HEK293T (cell line): ENCODE measurements at regions not wholly inside any gene's neighbourhood (a gene's known extent, or its start where the extent isn't known, plus 50 kb on each side); places are given as distances from the start of the nearest gene placed in this dataset.

Source experiments
- CTCF ChIA-PET: fragments of 350-600 bp; formaldehyde crosslinking; extraction: SDS; loops from one replicate; lab custom pipeline; 2021; ENCODE audit warnings: antibody characterized with exemption, inconsistent platforms; lab: Yijun Ruan, JAX
- POLR2A ChIA-PET: fragments of 350-600 bp; formaldehyde crosslinking; extraction: SDS; loops from one replicate; lab custom pipeline; 2020; ENCODE audit warnings: antibody characterized with exemption, inconsistent platforms; lab: Yijun Ruan, JAX
- DNase-seq: peaks from one replicate; pipeline ENCODE4 v3.0.0; 2012; ENCODE audit warnings: mixed read lengths; ENCODE audit errors: extremely low spot score
- ARNT ChIP-seq: fragments of 450-650 bp; IDR thresholded peaks from 2 replicates; pipeline ENCODE4 v1.6.1; 2017; ENCODE audit warnings: mild to moderate bottlenecking
- BHLHE40 ChIP-seq: fragments of 450-650 bp; IDR thresholded peaks from 2 replicates; pipeline ENCODE4 v1.6.1; 2016; ENCODE audit warnings: mild to moderate bottlenecking, moderate library complexity, borderline replicate concordance
- CTBP1 ChIP-seq: fragments of 450-650 bp; IDR thresholded peaks from 2 replicates; pipeline ENCODE4 v1.6.1; 2016; ENCODE audit warnings: borderline replicate concordance
- ELF4 ChIP-seq: fragments of 450-650 bp; IDR thresholded peaks from 2 replicates; pipeline ENCODE4 v1.6.1; 2017; ENCODE audit warnings: antibody characterized with exemption
- FOXA1 ChIP-seq: fragments of 450-650 bp; IDR thresholded peaks from 2 replicates; pipeline ENCODE4 v1.6.1; 2016; ENCODE audit warnings: mild to moderate bottlenecking
- FOXK2 ChIP-seq: fragments of 450-650 bp; IDR thresholded peaks from 2 replicates; pipeline ENCODE4 v1.6.1; 2016; ENCODE audit warnings: mild to moderate bottlenecking
- FOXM1 ChIP-seq: fragments of 450-650 bp; IDR thresholded peaks from 2 replicates; pipeline ENCODE4 v1.6.1; 2017; ENCODE audit warnings: mild to moderate bottlenecking, borderline replicate concordance
- HDGF ChIP-seq: fragments of 450-650 bp; IDR thresholded peaks from 2 replicates; pipeline ENCODE4 v1.6.1; 2017; ENCODE audit warnings: antibody characterized with exemption, borderline replicate concordance
- L3MBTL2 ChIP-seq: fragments of 450-650 bp; conservative IDR thresholded peaks from 2 replicates; pipeline ENCODE4 v1.6.1; 2016; ENCODE audit warnings: mild to moderate bottlenecking
- LEF1 ChIP-seq: fragments of 450-650 bp; IDR thresholded peaks from 2 replicates; pipeline ENCODE4 v1.6.1; 2017; ENCODE audit warnings: mild to moderate bottlenecking, borderline replicate concordance
- NFRKB ChIP-seq: fragments of 450-650 bp; IDR thresholded peaks from 2 replicates; pipeline ENCODE4 v1.6.1; 2016; ENCODE audit warnings: mild to moderate bottlenecking, moderate library complexity
- SP1 ChIP-seq: fragments of 450-650 bp; IDR thresholded peaks from 2 replicates; pipeline ENCODE4 v1.6.1; 2017
- SUZ12 ChIP-seq: fragments of 450-650 bp; IDR thresholded peaks from 2 replicates; pipeline ENCODE4 v1.6.1; 2016; ENCODE audit warnings: mild to moderate bottlenecking
- TARDBP ChIP-seq: fragments of 450-650 bp; IDR thresholded peaks from 2 replicates; pipeline ENCODE4 v1.6.1; 2016
- ZNF384 ChIP-seq: fragments of 450-650 bp; IDR thresholded peaks from 2 replicates; pipeline ENCODE4 v1.6.1; 2016
- TF ChIP-seq, protein P1 (sequence below): fragments of 450-650 bp; IDR thresholded peaks from 2 replicates; pipeline ENCODE4 v1.6.1; 2016

DNA sequence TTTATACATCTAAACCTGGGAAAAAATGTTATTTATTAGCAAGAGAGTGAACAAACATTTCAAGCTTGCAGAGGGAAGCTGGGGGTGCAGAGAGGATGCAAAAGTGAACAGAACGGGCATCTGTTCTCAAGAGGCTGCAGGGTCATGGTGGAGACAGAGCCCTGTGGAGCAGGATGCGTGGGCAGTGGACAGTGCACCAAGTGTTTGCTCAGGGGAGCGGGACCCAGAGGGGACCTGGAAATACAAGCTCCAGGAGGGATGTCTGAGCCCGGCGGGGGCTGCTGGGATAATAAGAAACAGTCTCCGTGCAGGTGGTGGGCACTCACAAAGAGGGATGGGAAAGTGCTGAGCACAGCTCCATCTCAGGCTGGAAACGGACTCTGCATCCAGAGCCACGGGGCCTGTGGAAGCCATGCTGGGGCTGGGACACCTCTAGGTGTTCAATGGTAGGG is 105.3 kb upstream of the SLC45A1 start:
- POLR2A ChIA-PET = no interaction called here
- CTCF ChIA-PET = interaction anchor here (1.5 kb wide), 1 partner anchor 10 kb away, joined by 7 read pairs; no protein-coding TSS in a partner anchor
- no peak for DNase-seq
- TF ChIP-seq ARNT = no peak
- TF ChIP-seq, protein P1, sequence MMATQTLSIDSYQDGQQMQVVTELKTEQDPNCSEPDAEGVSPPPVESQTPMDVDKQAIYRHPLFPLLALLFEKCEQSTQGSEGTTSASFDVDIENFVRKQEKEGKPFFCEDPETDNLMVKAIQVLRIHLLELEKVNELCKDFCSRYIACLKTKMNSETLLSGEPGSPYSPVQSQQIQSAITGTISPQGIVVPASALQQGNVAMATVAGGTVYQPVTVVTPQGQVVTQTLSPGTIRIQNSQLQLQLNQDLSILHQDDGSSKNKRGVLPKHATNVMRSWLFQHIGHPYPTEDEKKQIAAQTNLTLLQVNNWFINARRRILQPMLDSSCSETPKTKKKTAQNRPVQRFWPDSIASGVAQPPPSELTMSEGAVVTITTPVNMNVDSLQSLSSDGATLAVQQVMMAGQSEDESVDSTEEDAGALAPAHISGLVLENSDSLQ = no peak
- no peak for TF ChIP-seq BHLHE40
- no peak for TF ChIP-seq TARDBP
- TF ChIP-seq SP1 = no peak
- no peak for TF ChIP-seq ZNF384
- no peak for TF ChIP-seq LEF1
- TF ChIP-seq FOXM1 = no peak
- TF ChIP-seq CTBP1 = no peak
- TF ChIP-seq L3MBTL2 = no peak

DNA sequence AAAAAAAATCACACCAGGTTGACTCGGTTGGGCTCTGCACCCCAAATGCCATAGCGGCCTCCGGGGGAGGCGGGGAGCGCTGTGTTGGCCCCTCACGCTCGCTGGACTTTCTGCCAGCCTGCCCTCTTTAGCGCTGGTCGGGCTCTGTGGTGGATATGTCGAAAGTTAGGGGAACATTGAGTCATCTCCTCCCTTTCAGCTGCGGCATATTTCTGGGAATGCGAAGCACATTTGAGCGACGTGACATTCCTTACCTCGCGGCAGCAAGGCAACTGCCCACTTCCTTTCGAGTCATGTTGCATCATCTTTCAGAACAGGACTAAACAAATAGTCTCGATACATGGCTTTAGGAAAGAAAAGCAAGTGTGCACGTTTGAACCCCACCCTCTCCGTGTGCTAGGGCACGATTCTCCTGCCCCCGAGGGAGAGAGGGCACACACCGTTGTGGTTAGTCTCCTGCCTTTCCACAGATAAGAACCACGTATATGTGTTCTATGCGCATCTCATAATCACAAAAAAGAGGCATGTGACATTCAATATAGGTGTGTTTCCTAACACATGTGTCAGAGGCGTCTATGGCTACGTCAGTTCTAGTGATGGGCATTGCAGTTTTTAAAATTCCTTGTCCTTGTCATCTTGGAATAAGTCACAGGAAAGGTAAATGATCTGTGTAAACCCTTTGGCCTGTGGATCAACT is 105.9 kb upstream of the SLC45A1 start:
- TF ChIP-seq ARNT (no peak), FOXM1 (no peak), LEF1 (no peak), BHLHE40 (no peak), FOXA1 (no peak), HDGF (no peak), CTBP1 (no peak), SP1 (no peak), TARDBP (no peak)
- POLR2A ChIA-PET = no interaction called here
- CTCF ChIA-PET = interaction anchor here (1.5 kb wide), 1 partner anchor 9 kb away, joined by 7 read pairs; no protein-coding TSS in a partner anchor
- DNase-seq = no peak

DNA sequence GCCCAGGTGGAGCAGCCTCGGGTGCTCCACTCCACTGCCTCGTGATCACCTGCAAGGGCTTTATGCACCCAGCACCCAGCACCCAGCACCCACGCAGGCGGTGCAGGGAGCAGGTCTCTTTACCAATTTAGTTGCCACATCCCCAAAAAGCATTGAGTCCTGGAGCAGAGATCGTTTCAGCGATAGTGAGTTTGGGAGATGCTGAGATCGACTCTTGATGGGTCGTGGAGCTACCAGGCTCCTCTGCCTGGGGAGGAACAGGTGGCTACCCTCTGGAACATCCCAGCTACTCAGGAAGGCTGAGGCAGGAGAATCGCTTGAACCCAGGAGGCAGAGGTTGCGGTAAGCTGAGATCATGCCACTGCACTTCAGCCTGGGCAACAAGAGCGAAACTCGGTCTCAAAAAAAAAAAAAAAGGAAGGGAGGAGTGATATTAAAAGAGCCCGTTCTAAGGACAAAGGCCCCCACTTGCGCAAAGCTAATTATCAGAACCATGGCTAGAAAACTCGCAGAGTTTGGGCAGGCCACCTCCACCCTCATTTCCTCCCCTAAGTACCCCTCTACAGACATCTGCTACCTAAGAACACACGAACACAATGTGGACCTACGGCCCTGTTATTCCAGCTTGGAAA is 106.5 kb upstream of the SLC45A1 start:
- no peak for TF ChIP-seq NFRKB
- TF ChIP-seq L3MBTL2 = no peak
- no peak for TF ChIP-seq FOXM1
- TF ChIP-seq, protein P1 = no peak
- TF ChIP-seq SP1 = no peak
- TF ChIP-seq LEF1 = no peak
- TF ChIP-seq ARNT = no peak
- TF ChIP-seq FOXK2 = no peak
- TF ChIP-seq BHLHE40 = no peak
- no peak for TF ChIP-seq ZNF384
- no peak for TF ChIP-seq TARDBP
- no peak for TF ChIP-seq CTBP1
- no peak for TF ChIP-seq HDGF
- POLR2A ChIA-PET = no interaction called here
- CTCF ChIA-PET = interaction anchor here (0.6 to 1.5 kb wide), 2 partner anchors 9 to 16 kb away, joined by 4 to 7 read pairs; no protein-coding TSS in a partner anchor
- no peak for DNase-seq

DNA sequence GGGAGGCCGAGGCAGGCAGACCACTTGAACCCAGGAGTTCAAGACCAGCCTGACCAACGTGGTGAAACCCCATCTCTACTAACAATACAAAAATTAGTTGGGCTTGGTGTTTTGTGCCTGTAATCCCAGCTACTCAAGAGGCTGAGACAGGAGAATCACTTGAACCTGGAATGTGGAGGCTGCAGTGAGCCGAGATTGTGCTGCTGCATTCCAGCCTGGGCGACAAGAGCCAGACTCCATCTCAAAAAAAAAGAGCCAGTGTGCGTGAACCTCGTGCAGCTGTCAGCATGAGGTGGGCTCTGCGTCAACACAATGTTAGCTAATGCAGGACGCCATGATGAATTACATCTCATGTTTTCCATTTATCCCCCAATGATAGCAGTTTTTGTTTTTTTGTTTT is 110.7 kb upstream of the SLC45A1 start:
- ChIA-PET CTCF (interaction anchor here (0.8 kb wide), 1 partner anchor 10 kb away, joined by 3 read pairs; no protein-coding TSS in a partner anchor), POLR2A (no interaction called here)
- DNase-seq = no peak
- TF ChIP-seq SUZ12 (no peak), FOXA1 (no peak), ARNT (no peak), CTBP1 (no peak), L3MBTL2 (no peak), HDGF (no peak), NFRKB (no peak), ZNF384 (no peak), ELF4 (no peak), FOXK2 (no peak), SP1 (no peak), FOXM1 (no peak), LEF1 (no peak), BHLHE40 (no peak), TARDBP (no peak)
- TF ChIP-seq, protein P1 = no peak

DNA sequence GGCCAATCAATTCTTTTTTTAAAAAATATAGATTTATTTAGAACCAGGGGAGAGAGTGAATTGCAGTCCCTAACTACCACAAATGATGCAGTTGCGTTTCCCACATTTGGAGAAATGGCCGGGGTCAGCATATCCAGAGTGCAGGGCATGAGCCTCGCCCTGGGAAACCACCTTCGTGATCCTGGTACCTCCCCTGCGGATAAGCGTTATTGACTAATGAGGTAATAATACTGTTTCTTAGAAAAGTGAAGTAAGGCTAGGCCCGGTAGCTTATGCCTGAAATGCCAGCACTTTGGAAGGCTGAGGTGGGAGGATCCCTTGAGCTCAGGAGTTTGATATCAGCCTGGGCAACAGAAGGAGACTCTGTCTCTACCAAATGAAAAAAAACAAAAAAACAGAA is 111.5 kb upstream of the SLC45A1 start:
- ChIA-PET POLR2A (no interaction called here), CTCF (no interaction called here)
- TF ChIP-seq L3MBTL2 (no peak), FOXK2 (no peak), ELF4 (no peak), ARNT (no peak), BHLHE40 (no peak), NFRKB (no peak), FOXM1 (no peak), SUZ12 (no peak), FOXA1 (no peak)
- no peak for DNase-seq
